Epithelial cell of proximal tubule (primary cell): ENCODE measurements at regions not wholly inside any gene's neighbourhood (a gene's known extent, or its start where the extent isn't known, plus 50 kb on each side); places are given as distances from the start of the nearest gene placed in this dataset.

Experiments used
- DNase-seq: peaks from one replicate; pipeline ENCODE4 v3.0.0-alpha.2; 2011; ENCODE audit warnings: low read depth
- H3K4me3 ChIP-seq: 2 replicates; pipeline ENCODE4 v1.5.1; 2011; ENCODE audit warnings: low read depth, mild to moderate bottlenecking, low read length
- TF ChIP-seq, protein P1 (sequence below): conservative IDR thresholded peaks from 2 replicates; pipeline ENCODE4 v1.5.1; 2012; ENCODE audit warnings: low read depth, mild to moderate bottlenecking, low read length

DNA sequence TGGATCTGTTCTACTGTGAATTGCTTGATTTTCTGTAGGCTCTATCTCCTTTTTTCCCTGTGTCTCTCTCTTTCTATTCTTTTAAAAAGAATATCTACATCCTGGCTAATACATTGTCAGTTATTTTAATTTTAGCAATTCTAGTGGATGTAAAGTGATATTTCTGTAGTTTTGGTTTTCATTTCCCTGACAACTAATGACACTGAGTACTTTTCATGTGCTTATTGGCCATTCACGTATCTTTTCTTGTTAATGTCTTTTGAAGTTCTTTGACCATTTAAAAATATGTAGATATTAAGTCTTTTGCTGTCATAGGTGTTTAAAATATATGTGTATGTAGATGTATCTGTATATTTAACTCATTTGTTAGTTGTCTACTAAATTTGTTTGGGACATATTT is 59.0 kb upstream of the SOX3 start:
- no peak overlapping the region for H3K4me3 ChIP-seq

More for the DNA sequence above, 59.0 kb upstream of the SOX3 start:
- DNase-seq = no peak
- TF ChIP-seq, protein P1, sequence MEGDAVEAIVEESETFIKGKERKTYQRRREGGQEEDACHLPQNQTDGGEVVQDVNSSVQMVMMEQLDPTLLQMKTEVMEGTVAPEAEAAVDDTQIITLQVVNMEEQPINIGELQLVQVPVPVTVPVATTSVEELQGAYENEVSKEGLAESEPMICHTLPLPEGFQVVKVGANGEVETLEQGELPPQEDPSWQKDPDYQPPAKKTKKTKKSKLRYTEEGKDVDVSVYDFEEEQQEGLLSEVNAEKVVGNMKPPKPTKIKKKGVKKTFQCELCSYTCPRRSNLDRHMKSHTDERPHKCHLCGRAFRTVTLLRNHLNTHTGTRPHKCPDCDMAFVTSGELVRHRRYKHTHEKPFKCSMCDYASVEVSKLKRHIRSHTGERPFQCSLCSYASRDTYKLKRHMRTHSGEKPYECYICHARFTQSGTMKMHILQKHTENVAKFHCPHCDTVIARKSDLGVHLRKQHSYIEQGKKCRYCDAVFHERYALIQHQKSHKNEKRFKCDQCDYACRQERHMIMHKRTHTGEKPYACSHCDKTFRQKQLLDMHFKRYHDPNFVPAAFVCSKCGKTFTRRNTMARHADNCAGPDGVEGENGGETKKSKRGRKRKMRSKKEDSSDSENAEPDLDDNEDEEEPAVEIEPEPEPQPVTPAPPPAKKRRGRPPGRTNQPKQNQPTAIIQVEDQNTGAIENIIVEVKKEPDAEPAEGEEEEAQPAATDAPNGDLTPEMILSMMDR = no peak
